Thymus (tissue), 11 donors: ENCODE measurements at regions not wholly inside any gene's neighbourhood (a gene's known extent, or its start where the extent isn't known, plus 50 kb on each side); places are given as distances from the start of the nearest gene placed in this dataset.

ENCODE experiments used
- DNase-seq, 9 donors: peaks; one replicate each; pipeline ENCODE4 v3.0.0-alpha.2; 2013; ENCODE audit warnings: low spot score in 9 of 9, low read depth in 6 of 9, missing footprints in 1 of 9
- H3K27ac ChIP-seq, 2 donors: one replicate each; pipeline ENCODE4 v1.5.1; 2013; ENCODE audit warnings: control low read depth in 1 of 2, low read depth in 1 of 2, low read length in 1 of 2, mild to moderate bottlenecking in 1 of 2, moderate library complexity in 1 of 2
- H3K27me3 ChIP-seq, 2 donors: one replicate each; pipeline ENCODE4 v1.5.1; 2013; ENCODE audit warnings: low read length in 1 of 2; ENCODE audit not compliant: control insufficient read depth in 2 of 2, insufficient read depth in 1 of 2
- H3K36me3 ChIP-seq, 2 donors: one replicate each; pipeline ENCODE4 v1.5.1; 2013; ENCODE audit warnings: low read length in 1 of 2, mild to moderate bottlenecking in 1 of 2, moderate library complexity in 1 of 2; ENCODE audit not compliant: control insufficient read depth in 2 of 2, insufficient read depth in 2 of 2
- H3K4me1 ChIP-seq, 2 donors: one replicate each; pipeline ENCODE4 v1.5.1; 2013; ENCODE audit warnings: low read length in 2 of 2; ENCODE audit not compliant: control insufficient read depth in 2 of 2, insufficient read depth in 2 of 2
- H3K4me3 ChIP-seq, 2 donors: one replicate each; pipeline ENCODE4 v1.5.1; 2013; ENCODE audit warnings: low read length in 2 of 2, control low read depth in 1 of 2, mild to moderate bottlenecking in 1 of 2
- H3K9me3 ChIP-seq, 2 donors: one replicate each; pipeline ENCODE4 v1.5.1; 2013; ENCODE audit warnings: low read length in 1 of 2, mild to moderate bottlenecking in 1 of 2; ENCODE audit not compliant: control insufficient read depth in 2 of 2, insufficient read depth in 1 of 2
- WGBS: extraction: QIAGEN DNeasy Blood & Tissue Kit; methylation state at CpG from one replicate; pipeline ENCODE4 v1.1.7; 2013; 5-methylcytosine and 5-hydroxymethylcytosine counted together
- donor health status: healthy.

GRCh38 chr13:26949701-26950502, 189.3 kb upstream of the GPR12 start:
- Histone ChIP-seq H3K36me3 (no peaks in the 10 kb centered on the region), H3K4me1 (peaks cover 20 to 44% of the 10 kb centered on the region in 2 donors), H3K4me3 (no peak overlapping the region), H3K9me3 (peaks cover 0 to 3% of the 10 kb centered on the region in 2 donors), H3K27ac (no peak overlapping the region), H3K27me3 (no peaks in the 10 kb centered on the region)
- 96% methylated on average over 14 of the region's 14 CpGs for WGBS
- DNase-seq: no peak

- no peaks in the 10 kb centered on the region for H3K36me3 ChIP-seq
- no peak overlapping the region for H3K27ac ChIP-seq
- no peak for DNase-seq
- WGBS: 97% methylated on average over 4 of the region's 4 CpGs
- H3K4me1 ChIP-seq: peaks cover 18 to 30% of the 10 kb centered on the region in 2 donors
- H3K9me3 ChIP-seq: peaks cover 0 to 3% of the 10 kb centered on the region in 2 donors
- no peaks in the 10 kb centered on the region for H3K27me3 ChIP-seq
- no peak overlapping the region for H3K4me3 ChIP-seq
These were observed 187.8 kb upstream of the GPR12 start for GRCh38 chr13:26948353-26948752.

DNA sequence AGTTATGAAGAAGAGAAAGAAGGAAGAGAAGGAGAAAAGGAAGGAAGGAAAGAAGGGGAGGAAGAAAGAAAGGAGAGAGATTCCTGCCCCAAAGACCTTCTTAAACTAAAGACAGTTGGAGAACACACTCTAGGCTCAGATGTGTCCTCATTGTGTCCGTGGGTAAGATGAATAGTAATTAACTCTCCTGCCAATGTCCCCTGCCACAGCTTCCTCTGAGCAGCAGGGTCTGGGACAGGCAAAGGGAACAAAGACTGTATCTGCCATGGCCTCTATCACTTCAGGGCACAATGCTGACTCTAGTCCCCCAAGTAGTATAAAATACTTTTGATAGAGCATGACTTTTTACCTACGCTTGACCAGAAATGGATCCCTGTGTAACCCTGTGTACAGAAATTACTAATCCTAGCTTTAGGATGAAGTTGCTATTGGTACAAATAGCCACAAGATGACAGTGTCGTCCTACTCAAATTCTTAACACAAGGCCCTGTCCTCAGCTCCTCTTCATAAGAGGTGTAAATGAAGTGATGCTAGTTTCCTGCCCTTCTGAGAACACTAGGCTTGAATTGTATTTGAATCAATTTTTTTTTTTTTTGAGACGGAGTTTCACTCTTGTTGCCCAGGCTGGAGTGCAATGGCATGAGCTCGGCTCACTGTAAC, 186.2 kb upstream of the GPR12 start:
- peaks cover 0 to 3% of the 10 kb centered on the region in 2 donors for H3K9me3 ChIP-seq
- peak in 4 of 9 donors; percentile 24 to 66 (median 38) for DNase-seq
- H3K27me3 ChIP-seq: no peaks in the 10 kb centered on the region
- peaks cover 9 to 15% of the 10 kb centered on the region in 2 donors for H3K4me1 ChIP-seq
- H3K36me3 ChIP-seq: no peaks in the 10 kb centered on the region
- H3K27ac ChIP-seq: no peak overlapping the region
- WGBS: 63% methylated on average over 5 of the region's 5 CpGs
- no peak overlapping the region for H3K4me3 ChIP-seq

- H3K27me3 ChIP-seq: peaks cover 0 to 2% of the 10 kb centered on the region in 2 donors
- no peaks in the 10 kb centered on the region for H3K4me1 ChIP-seq
- no peak overlapping the region for H3K4me3 ChIP-seq
- WGBS: 40% methylated on average over 4 of the region's 4 CpGs
- no peaks in the 10 kb centered on the region for H3K36me3 ChIP-seq
- DNase-seq: no peak
- H3K27ac ChIP-seq: no peak overlapping the region
- no peaks in the 10 kb centered on the region for H3K9me3 ChIP-seq
These were observed 183.2 kb upstream of the GPR12 start for GRCh38 chr13:26943748-26944147.

GRCh38 chr13:26942184-26942583, 181.6 kb upstream of the GPR12 start:
- Histone ChIP-seq H3K27me3 (peaks cover 0 to 2% of the 10 kb centered on the region in 2 donors), H3K9me3 (no peaks in the 10 kb centered on the region), H3K4me3 (no peak overlapping the region), H3K4me1 (no peaks in the 10 kb centered on the region), H3K27ac (no peak overlapping the region), H3K36me3 (no peaks in the 10 kb centered on the region)
- 97% methylated on average over 6 of the region's 6 CpGs for WGBS
- no peak for DNase-seq

DNA sequence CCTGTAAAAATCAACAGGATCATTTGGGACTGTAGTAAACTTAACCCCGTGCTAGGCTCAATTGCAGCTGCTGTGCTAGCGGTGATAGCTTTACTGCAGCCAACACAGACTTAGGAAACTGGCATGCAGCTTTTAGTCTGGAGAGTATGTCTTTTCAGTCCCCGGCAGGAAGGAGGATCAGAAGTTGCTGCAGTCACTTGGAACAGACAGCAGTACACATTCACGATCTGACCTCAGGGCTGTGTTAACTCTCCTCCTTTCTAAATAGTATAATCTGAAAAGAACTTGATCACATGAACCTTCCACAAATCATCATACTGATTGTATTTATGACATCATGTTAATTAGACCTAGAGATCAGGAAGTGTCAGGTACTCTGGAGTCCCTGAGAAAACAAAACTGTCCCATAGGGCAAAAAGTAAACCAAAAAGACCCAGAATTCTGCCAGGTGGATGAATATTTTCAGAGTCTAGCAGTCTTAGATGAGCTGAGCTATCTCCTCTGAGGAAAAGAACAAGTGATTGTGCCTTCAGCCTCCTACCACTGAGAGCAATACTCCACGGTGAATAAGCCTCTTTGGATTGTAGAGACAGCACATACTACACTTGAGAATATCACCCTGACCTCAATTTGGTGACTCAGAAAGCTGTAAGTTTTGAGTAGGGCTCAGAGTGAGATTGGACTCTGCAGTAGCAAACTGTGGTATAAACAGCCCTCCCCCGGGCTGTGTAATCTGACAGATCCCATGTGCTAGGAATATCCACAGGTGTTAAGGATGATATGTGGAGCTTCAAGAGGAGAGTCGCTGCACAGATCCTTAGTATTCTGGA, 181.0 kb upstream of the GPR12 start:
- Histone ChIP-seq H3K9me3 (no peaks in the 10 kb centered on the region), H3K4me1 (no peaks in the 10 kb centered on the region), H3K27ac (no peak overlapping the region), H3K36me3 (no peaks in the 10 kb centered on the region), H3K27me3 (peaks cover 0 to 2% of the 10 kb centered on the region in 2 donors), H3K4me3 (no peak overlapping the region)
- 92% methylated on average over 7 of the region's 7 CpGs for WGBS
- no peak for DNase-seq

- Histone ChIP-seq H3K4me3 (no peak overlapping the region), H3K9me3 (no peaks in the 10 kb centered on the region), H3K27ac (no peak overlapping the region), H3K36me3 (no peaks in the 10 kb centered on the region), H3K27me3 (no peaks in the 10 kb centered on the region), H3K4me1 (no peaks in the 10 kb centered on the region)
- WGBS: 91% methylated on average over 7 of the region's 7 CpGs
- no peak for DNase-seq
These were observed 173.5 kb upstream of the GPR12 start for GRCh38 chr13:26934096-26934495.

- no peak for DNase-seq
These were observed 171.9 kb upstream of the GPR12 start for GRCh38 chr13:26932465-26932864.

More at GRCh38 chr13:26932465-26932864, 171.9 kb upstream of the GPR12 start:
- Histone ChIP-seq H3K9me3 (no peaks in the 10 kb centered on the region), H3K4me1 (no peaks in the 10 kb centered on the region), H3K36me3 (no peaks in the 10 kb centered on the region), H3K27ac (no peak overlapping the region), H3K27me3 (no peaks in the 10 kb centered on the region), H3K4me3 (no peak overlapping the region)
- 84% methylated on average over 5 of the region's 5 CpGs for WGBS
